ENCODE measurements at regions not wholly inside any gene's neighbourhood (a gene's known extent, or its start where the extent isn't known, plus 50 kb on each side); places are given as distances from the start of the nearest gene placed in this dataset.

GRCh38 chr12:111254106-111254505 is 114.8 kb downstream of the PHETA1 start:
- Histone ChIP-seq H3K27me3 (peaks cover 0 to 30% (median 4%) of the 10 kb centered on the region in 3 donors), H3K27ac (no peak overlapping the region), H3K9me3 (no peaks in the 10 kb centered on the region), H3K4me3 (no peak overlapping the region), H3K4me1 (no peaks in the 10 kb centered on the region), H3K36me3 (no peaks in the 10 kb centered on the region)
- TF ChIP-seq POLR2AphosphoS5 (IDR thresholded peaks at IDR 0.05) (no peak), EP300 (IDR thresholded peaks at IDR 0.05) (no peak), POLR2A (IDR thresholded peaks at IDR 0.05) (no peak)
- TF ChIP-seq, protein P1, sequence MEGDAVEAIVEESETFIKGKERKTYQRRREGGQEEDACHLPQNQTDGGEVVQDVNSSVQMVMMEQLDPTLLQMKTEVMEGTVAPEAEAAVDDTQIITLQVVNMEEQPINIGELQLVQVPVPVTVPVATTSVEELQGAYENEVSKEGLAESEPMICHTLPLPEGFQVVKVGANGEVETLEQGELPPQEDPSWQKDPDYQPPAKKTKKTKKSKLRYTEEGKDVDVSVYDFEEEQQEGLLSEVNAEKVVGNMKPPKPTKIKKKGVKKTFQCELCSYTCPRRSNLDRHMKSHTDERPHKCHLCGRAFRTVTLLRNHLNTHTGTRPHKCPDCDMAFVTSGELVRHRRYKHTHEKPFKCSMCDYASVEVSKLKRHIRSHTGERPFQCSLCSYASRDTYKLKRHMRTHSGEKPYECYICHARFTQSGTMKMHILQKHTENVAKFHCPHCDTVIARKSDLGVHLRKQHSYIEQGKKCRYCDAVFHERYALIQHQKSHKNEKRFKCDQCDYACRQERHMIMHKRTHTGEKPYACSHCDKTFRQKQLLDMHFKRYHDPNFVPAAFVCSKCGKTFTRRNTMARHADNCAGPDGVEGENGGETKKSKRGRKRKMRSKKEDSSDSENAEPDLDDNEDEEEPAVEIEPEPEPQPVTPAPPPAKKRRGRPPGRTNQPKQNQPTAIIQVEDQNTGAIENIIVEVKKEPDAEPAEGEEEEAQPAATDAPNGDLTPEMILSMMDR (IDR thresholded peaks at IDR 0.05), result no peak
- WGBS, 2 donors, result 37 to 71% methylated on average over 3 of the region's 3 CpGs
- no peak for DNase-seq
- intact Hi-C loops (cut with DNase I), result no loop called here

DNA sequence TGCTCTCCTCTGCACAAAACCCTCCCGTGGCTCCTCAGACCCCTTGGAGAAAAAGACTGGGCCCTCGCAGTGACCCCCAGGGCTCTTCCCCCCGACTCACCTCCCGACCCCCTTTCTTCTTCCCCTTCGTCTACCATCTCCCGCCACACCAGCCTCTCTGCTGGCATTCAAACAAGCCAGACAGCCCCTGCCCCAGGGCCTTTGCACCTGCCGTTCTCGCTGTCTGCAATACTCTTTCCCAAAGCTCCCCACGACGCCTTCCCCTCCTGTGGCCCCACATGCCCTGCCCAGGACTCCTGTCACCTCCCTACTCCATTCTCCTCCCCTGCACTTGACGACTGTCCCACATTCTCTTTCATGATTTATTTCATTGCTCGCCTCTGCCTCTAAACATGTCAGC is 115.7 kb downstream of the PHETA1 start:
- Histone ChIP-seq H3K4me1 (no peaks in the 10 kb centered on the region), H3K4me3 (no peak overlapping the region), H3K27ac (no peak overlapping the region), H3K9me3 (no peaks in the 10 kb centered on the region), H3K27me3 (peaks cover 0 to 37% (median 4%) of the 10 kb centered on the region in 3 donors), H3K36me3 (no peaks in the 10 kb centered on the region)
- TF ChIP-seq POLR2AphosphoS5 (IDR thresholded peaks at IDR 0.05) (no peak), EP300 (IDR thresholded peaks at IDR 0.05) (no peak), POLR2A (IDR thresholded peaks at IDR 0.05) (no peak)
- TF ChIP-seq, protein P1 (IDR thresholded peaks at IDR 0.05), result no peak
- intact Hi-C loops (cut with DNase I), result no loop called here
- DNase-seq, result no peak
- WGBS, 2 donors, result 79 to 83% methylated on average over 12 of the region's 12 CpGs

- Histone ChIP-seq H3K27ac (no peak overlapping the region), H3K9me3 (no peaks in the 10 kb centered on the region), H3K4me1 (no peaks in the 10 kb centered on the region), H3K27me3 (peaks cover 0 to 47% (median 4%) of the 10 kb centered on the region in 3 donors), H3K4me3 (no peak overlapping the region), H3K36me3 (no peaks in the 10 kb centered on the region)
- intact Hi-C loops (cut with DNase I), result no loop called here
- WGBS, 2 donors, result 84 to 89% methylated on average over 7 of the region's 7 CpGs
- no peak for TF ChIP-seq POLR2A (IDR thresholded peaks at IDR 0.05)
- TF ChIP-seq POLR2AphosphoS5 (IDR thresholded peaks at IDR 0.05), result no peak
- no peak for TF ChIP-seq EP300 (IDR thresholded peaks at IDR 0.05)
- TF ChIP-seq, protein P1 (IDR thresholded peaks at IDR 0.05), result no peak
- DNase-seq, result no peak
Observed at GRCh38 chr12:111251787-111252186, 117.1 kb downstream of the PHETA1 start.

- TF ChIP-seq, protein P1 (IDR thresholded peaks at IDR 0.05), result no peak
- TF ChIP-seq POLR2AphosphoS5 (IDR thresholded peaks at IDR 0.05) (no peak), POLR2A (IDR thresholded peaks at IDR 0.05) (no peak), EP300 (IDR thresholded peaks at IDR 0.05) (no peak)
- peaks cover 0 to 47% (median 4%) of the 10 kb centered on the region in 3 donors for H3K27me3 ChIP-seq
- no peak overlapping the region for H3K4me3 ChIP-seq
- H3K36me3 ChIP-seq, result no peaks in the 10 kb centered on the region
- 82 to 85% methylated on average over 14 of the region's 14 CpGs for WGBS, 2 donors
- H3K4me1 ChIP-seq, result no peaks in the 10 kb centered on the region
- no peak overlapping the region for H3K27ac ChIP-seq
- DNase-seq, result no peak
- H3K9me3 ChIP-seq, result peaks cover 0 to under 1% (median under 1%) of the 10 kb centered on the region in 4 donors
- intact Hi-C loops (cut with DNase I), result no loop called here
Observed at GRCh38 chr12:111251058-111251730, 117.7 kb downstream of the PHETA1 start.

Data from sigmoid colon (tissue), 6 donors.